ENCODE measurements at regions not wholly inside any gene's neighbourhood (a gene's known extent, or its start where the extent isn't known, plus 50 kb on each side); places are given as distances from the start of the nearest gene placed in this dataset.

DNA sequence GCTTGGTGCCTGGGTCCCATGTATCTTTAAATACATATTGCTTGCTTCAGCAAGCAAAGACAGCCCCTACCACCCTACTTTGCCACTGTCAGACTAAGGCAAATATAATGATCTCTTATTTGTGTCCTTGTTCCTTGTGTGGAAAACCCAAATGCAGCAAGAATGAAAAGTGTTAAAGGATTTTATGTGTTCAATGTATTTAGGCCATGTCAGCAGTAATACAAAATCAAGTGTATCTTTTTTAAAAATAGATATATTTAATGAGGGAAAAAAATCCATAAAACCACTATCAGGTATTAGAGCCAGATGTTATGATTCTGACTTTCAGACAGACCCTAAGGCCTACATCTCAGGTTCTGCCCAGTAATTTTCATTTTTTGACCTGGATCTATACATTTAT is 374.5 kb downstream of the SEC14L1 start:
- H2AFZ ChIP-seq (ENCODE audit: low read length), result no peak overlapping the region
- no TSS peak for BruUV-seq (replicated peaks)
- H3K4me1 ChIP-seq (ENCODE audit: insufficient read depth, low read length), result no peaks in the 10 kb centered on the region
- H3K27ac ChIP-seq (ENCODE audit: low read length), result no peak overlapping the region
- H3K36me3 ChIP-seq (ENCODE audit: low read depth, low read length), result no peaks in the 10 kb centered on the region
- H3F3A ChIP-seq (ENCODE audit: low read length, unreplicated experiment), result no peaks in the 10 kb centered on the region
- no peak overlapping the region for H3K9ac ChIP-seq (ENCODE audit: low read length)
- no peak for DNase-seq
- no peaks in the 10 kb centered on the region for H4K20me1 ChIP-seq (ENCODE audit: low read length)
- CTCF ChIA-PET, result no interaction called here
- H3K9me3 ChIP-seq (ENCODE audit: low read length), result no peaks in the 10 kb centered on the region
- TF ChIP-seq, protein P1, sequence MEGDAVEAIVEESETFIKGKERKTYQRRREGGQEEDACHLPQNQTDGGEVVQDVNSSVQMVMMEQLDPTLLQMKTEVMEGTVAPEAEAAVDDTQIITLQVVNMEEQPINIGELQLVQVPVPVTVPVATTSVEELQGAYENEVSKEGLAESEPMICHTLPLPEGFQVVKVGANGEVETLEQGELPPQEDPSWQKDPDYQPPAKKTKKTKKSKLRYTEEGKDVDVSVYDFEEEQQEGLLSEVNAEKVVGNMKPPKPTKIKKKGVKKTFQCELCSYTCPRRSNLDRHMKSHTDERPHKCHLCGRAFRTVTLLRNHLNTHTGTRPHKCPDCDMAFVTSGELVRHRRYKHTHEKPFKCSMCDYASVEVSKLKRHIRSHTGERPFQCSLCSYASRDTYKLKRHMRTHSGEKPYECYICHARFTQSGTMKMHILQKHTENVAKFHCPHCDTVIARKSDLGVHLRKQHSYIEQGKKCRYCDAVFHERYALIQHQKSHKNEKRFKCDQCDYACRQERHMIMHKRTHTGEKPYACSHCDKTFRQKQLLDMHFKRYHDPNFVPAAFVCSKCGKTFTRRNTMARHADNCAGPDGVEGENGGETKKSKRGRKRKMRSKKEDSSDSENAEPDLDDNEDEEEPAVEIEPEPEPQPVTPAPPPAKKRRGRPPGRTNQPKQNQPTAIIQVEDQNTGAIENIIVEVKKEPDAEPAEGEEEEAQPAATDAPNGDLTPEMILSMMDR (conservative IDR thresholded peaks at IDR 0.05; ENCODE audit: low read depth, low read length), result no peak
- TF ChIP-seq EZH2 (IDR thresholded peaks at IDR 0.05; ENCODE audit: low read length, unreplicated experiment) (no peak), EZH2phosphoT487 (IDR thresholded peaks at IDR 0.05; ENCODE audit: borderline replicate concordance, low read length) (no peak)
- H3K4me3 ChIP-seq (ENCODE audit: low read length), result no peak overlapping the region
- ATAC-seq, result no peak
- no peaks in the 10 kb centered on the region for H3K79me2 ChIP-seq (ENCODE audit: low read length)
- H3K9me2 ChIP-seq (replicated peaks; ENCODE audit: low read length), result no peaks in the 10 kb centered on the region
- H3K27me3 ChIP-seq (ENCODE audit: low read length), result no peaks in the 10 kb centered on the region
- intact Hi-C loops (cut with micrococcal nuclease), result no loop called here
- no peak overlapping the region for H3K4me2 ChIP-seq (ENCODE audit: low read length)
- POLR2A ChIA-PET (ENCODE audit: unreplicated experiment), result no interaction called here

DNA sequence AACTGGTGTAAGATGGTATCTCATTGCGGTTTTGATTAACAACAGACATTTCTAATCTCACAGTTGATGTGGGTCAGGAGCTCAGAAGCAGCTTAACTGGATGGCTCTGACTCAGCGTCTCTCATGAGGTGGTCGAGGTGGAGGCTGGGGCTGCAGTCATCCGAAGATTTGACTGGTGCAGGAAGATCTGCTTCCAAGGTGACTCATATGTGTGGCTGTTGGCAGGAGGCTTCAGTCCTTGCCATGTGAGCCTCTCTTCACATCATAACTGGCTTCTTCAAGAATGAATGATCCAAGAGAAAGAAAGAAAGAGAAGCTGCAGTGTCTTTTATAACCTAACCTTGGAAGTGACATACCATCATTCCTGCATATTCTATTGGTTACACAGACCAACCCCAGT is 376.1 kb downstream of the SEC14L1 start:
- DNase-seq (peak; percentile 75), ATAC-seq (peak; percentile 91)

DNA sequence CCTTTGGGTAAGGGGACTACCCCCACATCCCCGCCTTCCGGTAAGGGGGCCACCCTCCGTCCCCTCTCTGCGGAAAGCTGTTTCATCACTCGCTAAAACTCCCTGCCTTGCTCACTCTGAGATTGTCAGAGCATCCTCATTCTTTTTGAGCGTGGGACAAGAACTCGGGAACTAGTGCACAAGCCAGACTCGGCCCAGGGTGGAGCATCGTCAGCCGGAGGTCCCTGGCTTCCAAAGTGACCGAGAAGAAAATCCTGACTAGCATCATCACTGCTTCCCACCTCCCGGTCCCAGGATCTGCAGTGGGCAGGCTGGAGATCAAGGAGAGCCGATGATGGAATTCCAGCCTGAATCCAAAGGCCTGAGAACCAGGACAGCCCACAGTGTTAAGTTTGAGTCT is 380.3 kb downstream of the SEC14L1 start:
- Histone ChIP-seq H3K27ac (ENCODE audit: low read length) (no peak overlapping the region), H3K4me1 (ENCODE audit: insufficient read depth, low read length) (no peaks in the 10 kb centered on the region), H4K20me1 (ENCODE audit: low read length) (no peaks in the 10 kb centered on the region), H3K9me2 (replicated peaks; ENCODE audit: low read length) (no peaks in the 10 kb centered on the region), H3K4me2 (ENCODE audit: low read length) (no peak overlapping the region), H3K9ac (ENCODE audit: low read length) (no peak overlapping the region), H3K79me2 (ENCODE audit: low read length) (no peaks in the 10 kb centered on the region), H3F3A (ENCODE audit: low read length, unreplicated experiment) (no peaks in the 10 kb centered on the region), H3K4me3 (ENCODE audit: low read length) (no peak overlapping the region), H2AFZ (ENCODE audit: low read length) (no peak overlapping the region), H3K27me3 (ENCODE audit: low read length) (no peaks in the 10 kb centered on the region), H3K36me3 (ENCODE audit: low read depth, low read length) (no peaks in the 10 kb centered on the region), H3K9me3 (ENCODE audit: low read length) (no peaks in the 10 kb centered on the region)
- CTCF ChIA-PET, result interaction anchor here (0.5 kb wide), 1 partner anchor 296 kb away, joined by 3 read pairs; no protein-coding TSS in a partner anchor
- DNase-seq (no peak), ATAC-seq (no peak)
- BruUV-seq (replicated peaks), result no TSS peak
- POLR2A ChIA-PET (ENCODE audit: unreplicated experiment), result no interaction called here
- intact Hi-C loops (cut with micrococcal nuclease), result no loop called here
- TF ChIP-seq EZH2phosphoT487 (IDR thresholded peaks at IDR 0.05; ENCODE audit: borderline replicate concordance, low read length), result no peak
- TF ChIP-seq, protein P1 (conservative IDR thresholded peaks at IDR 0.05; ENCODE audit: low read depth, low read length), result no peak

More for the DNA sequence above, 376.1 kb downstream of the SEC14L1 start:
- no peak overlapping the region for H3K4me2 ChIP-seq (ENCODE audit: low read length)
- intact Hi-C loops (cut with micrococcal nuclease), result no loop called here
- H3K27me3 ChIP-seq (ENCODE audit: low read length), result no peaks in the 10 kb centered on the region
- H3K9me2 ChIP-seq (replicated peaks; ENCODE audit: low read length), result no peaks in the 10 kb centered on the region
- no TSS peak for BruUV-seq (replicated peaks)
- H3K4me1 ChIP-seq (ENCODE audit: insufficient read depth, low read length), result no peaks in the 10 kb centered on the region
- H3K79me2 ChIP-seq (ENCODE audit: low read length), result no peaks in the 10 kb centered on the region
- no peaks in the 10 kb centered on the region for H3K9me3 ChIP-seq (ENCODE audit: low read length)
- POLR2A ChIA-PET (ENCODE audit: unreplicated experiment), result no interaction called here
- H4K20me1 ChIP-seq (ENCODE audit: low read length), result no peaks in the 10 kb centered on the region
- H3K36me3 ChIP-seq (ENCODE audit: low read depth, low read length), result no peaks in the 10 kb centered on the region
- no peak overlapping the region for H3K27ac ChIP-seq (ENCODE audit: low read length)
- no peak overlapping the region for H3K9ac ChIP-seq (ENCODE audit: low read length)
- CTCF ChIA-PET, result interaction anchor here (0.7 kb wide), 1 partner anchor 1012 kb away, joined by 3 read pairs; no protein-coding TSS in a partner anchor
- H3F3A ChIP-seq (ENCODE audit: low read length, unreplicated experiment), result no peaks in the 10 kb centered on the region
- no peak overlapping the region for H3K4me3 ChIP-seq (ENCODE audit: low read length)
- TF ChIP-seq, protein P1 (conservative IDR thresholded peaks at IDR 0.05; ENCODE audit: low read depth, low read length), result no peak
- TF ChIP-seq EZH2 (IDR thresholded peaks at IDR 0.05; ENCODE audit: low read length, unreplicated experiment) (no peak), EZH2phosphoT487 (IDR thresholded peaks at IDR 0.05; ENCODE audit: borderline replicate concordance, low read length) (no peak)
- H2AFZ ChIP-seq (ENCODE audit: low read length), result no peak overlapping the region

All from PC-3 (cell line).